GM19468 (cell line): ENCODE measurements at regions not wholly inside any gene's neighbourhood (a gene's known extent, or its start where the extent isn't known, plus 50 kb on each side); places are given as distances from the start of the nearest gene placed in this dataset.
"Not testable (repeated sequence)": the region's sequence is repeated elsewhere in the genome, so short reads cannot be mapped to it uniquely, and the experiment has no call there.

ENCODE experiments used
- ATAC-seq: cut with Tn5 transposase; IDR thresholded peaks from one replicate; pipeline ENCODE4 v1.9.1; 2021; ENCODE audit warnings: mild to moderate bottlenecking, moderate library complexity, moderate number of reproducible peaks; ENCODE audit not compliant: unreplicated experiment; ENCODE audit errors: extremely low read depth

GRCh38 chr4:143819029-143819428, 86.3 kb downstream of the GYPE start:
- no peak for ATAC-seq

GRCh38 chr4:143817866-143818265, 87.5 kb downstream of the GYPE start:
- not testable (repeated sequence) for ATAC-seq

- ATAC-seq: not testable (repeated sequence)
These were observed 90.0 kb downstream of the GYPE start for GRCh38 chr4:143815375-143815774.

- not testable (repeated sequence) for ATAC-seq
These were observed 91.8 kb downstream of the GYPE start for GRCh38 chr4:143813431-143814154.

GRCh38 chr4:143791693-143792092, 91.2 kb upstream of the FREM3 start:
- not testable (repeated sequence) for ATAC-seq

GRCh38 chr4:143790425-143790824, 90.0 kb upstream of the FREM3 start:
- not testable (repeated sequence) for ATAC-seq

- ATAC-seq: not testable (repeated sequence)
These were observed 89.1 kb upstream of the FREM3 start for GRCh38 chr4:143789618-143790017.

- ATAC-seq: no peak
These were observed 84.1 kb upstream of the FREM3 start for GRCh38 chr4:143784567-143784966.

- no peak for ATAC-seq
These were observed 82.0 kb upstream of the FREM3 start for GRCh38 chr4:143782521-143782920.

GRCh38 chr4:143773998-143774895, 73.8 kb upstream of the FREM3 start:
- peak; percentile 100 for ATAC-seq

GRCh38 chr4:143771269-143771668, 70.8 kb upstream of the FREM3 start:
- ATAC-seq: no peak

- no peak for ATAC-seq
These were observed 67.6 kb upstream of the FREM3 start for GRCh38 chr4:143768007-143768591.

- ATAC-seq: no peak
These were observed 63.1 kb upstream of the FREM3 start for GRCh38 chr4:143763587-143763986.

GRCh38 chr4:143762511-143762910, 62.0 kb upstream of the FREM3 start:
- no peak for ATAC-seq
